HepG2 (cell line): ENCODE measurements at regions not wholly inside any gene's neighbourhood (a gene's known extent, or its start where the extent isn't known, plus 50 kb on each side); places are given as distances from the start of the nearest gene placed in this dataset.
"Not testable (repeated sequence)": the region's sequence is repeated elsewhere in the genome, so short reads cannot be mapped to it uniquely, and the experiment has no call there.

Experiments used
- ATAC-seq: fragments of 200-7000 bp; cut with Tn5 transposase; 3 replicates; pipeline ENCODE4 v1.9.1; 2020; ENCODE audit warnings: mild to moderate bottlenecking, moderate library complexity
- BruUV-seq: library from RNA; stranded (reverse); fragments of 400-500 nt; replicated peaks from 2 replicates; lab custom pipeline; 2021; lab: Mats Ljungman, UMichigan
- CTCF ChIA-PET: fragments of 300-600 bp; formaldehyde crosslinking; extraction: SDS; loops from one replicate; lab custom pipeline; 2021; ENCODE audit warnings: low total read pairs, inconsistent platforms, low intra/inter-chr PET ratio; lab: Yijun Ruan, JAX
- POLR2A ChIA-PET: fragments of 350-600 bp; sonication (Branson Sonifier 250); formaldehyde crosslinking; loops from one replicate; lab custom pipeline; 2020; ENCODE audit warnings: antibody characterized with exemption, inconsistent platforms; lab: Yijun Ruan, JAX
- DNase-seq: peaks from one replicate; pipeline ENCODE4 v3.0.0-alpha.2; 2015; ENCODE audit warnings: low spot score
- FAIRE-seq: peaks from 3 replicates; lab custom pipeline; 2011; peaks lifted over from hg19 to GRCh38; lab: Jason Lieb, UNC
- H2AFZ ChIP-seq: one replicate; pipeline ENCODE4 v1.6.1; 2011; ENCODE audit warnings: low read length, inconsistent platforms
- H3K27ac ChIP-seq: fragments of 300-600 bp; 3 replicates; pipeline ENCODE4 v1.8.0; 2011; ENCODE audit warnings: mixed run types, mild to moderate bottlenecking, mixed read lengths, low read length, inconsistent platforms; ENCODE audit not compliant: insufficient read depth; ENCODE audit errors: extremely low read length
- H3K27me3 ChIP-seq, 2 experiments: fragments of 200-600 bp in 1 of 2; 2 replicates in 1 of 2; 3 replicates in 1 of 2; pipeline versions ENCODE4 v1.6.0 to v1.8.0; 2011; ENCODE audit warnings: low read length in 2 of 2, mild to moderate bottlenecking in 2 of 2, moderate library complexity in 2 of 2, inconsistent platforms in 1 of 2; ENCODE audit not compliant: insufficient read depth in 2 of 2, control insufficient read depth in 1 of 2
- H3K36me3 ChIP-seq, 2 experiments: fragments of 200-600 bp in 1 of 2; replicated peaks in 1 of 2; 2 replicates in 1 of 2; 3 replicates in 1 of 2; pipeline versions ENCODE4 v1.5.1 to v1.8.0; 2011; ENCODE audit warnings: low read length in 2 of 2, inconsistent platforms in 1 of 2; ENCODE audit not compliant: insufficient read depth in 2 of 2, control insufficient read depth in 1 of 2
- H3K4me1 ChIP-seq: 2 replicates; pipeline ENCODE4 v1.5.1; 2012; ENCODE audit warnings: low read length, inconsistent platforms; ENCODE audit not compliant: insufficient read depth
- H3K4me2 ChIP-seq: 2 replicates; pipeline ENCODE4 v1.6.0; 2011; ENCODE audit warnings: low read depth, low read length, inconsistent platforms
- H3K4me3 ChIP-seq, 3 experiments: fragments of 200-600 bp in 1 of 3; sonication (generic), shearing (Covaris generic) in 1 of 3; replicated peaks in 1 of 3; 2 replicates each; pipeline ENCODE4 v1.5.1; 2011 to 2016; ENCODE audit warnings: low read length in 3 of 3, inconsistent platforms in 2 of 3, low read depth in 2 of 3, mild to moderate bottlenecking in 2 of 3, control low read depth in 1 of 3, mixed read lengths in 1 of 3; ENCODE audit not compliant: insufficient read depth in 1 of 3
- H3K79me2 ChIP-seq: one replicate; pipeline ENCODE4 v1.6.1; 2011; ENCODE audit warnings: low read length, inconsistent platforms; ENCODE audit not compliant: insufficient read depth
- H3K9ac ChIP-seq: 2 replicates; pipeline ENCODE4 v1.6.0; 2011; ENCODE audit warnings: mild to moderate bottlenecking, low read depth, low read length, inconsistent platforms; ENCODE audit not compliant: insufficient read depth
- H3K9me3 ChIP-seq: 2 replicates; pipeline ENCODE4 v1.5.1; 2012; ENCODE audit warnings: mild to moderate bottlenecking, low read length
- H4K20me1 ChIP-seq: 2 replicates; pipeline ENCODE4 v1.6.0; 2011; ENCODE audit warnings: inconsistent platforms, mild to moderate bottlenecking, low read length, moderate library complexity; ENCODE audit not compliant: insufficient read depth
- CBX5 ChIP-seq: sonication (generic); formaldehyde crosslinking; IDR thresholded peaks from 2 replicates; pipeline ENCODE4 v1.4.0; 2020; ENCODE audit warnings: missing genetic modification reagents, borderline replicate concordance
- MED13 ChIP-seq: sonication (generic); formaldehyde crosslinking; IDR thresholded peaks from 2 replicates; pipeline ENCODE4 v1.5.0; 2020; ENCODE audit warnings: missing genetic modification reagents
- WGBS: methylation state at CpG from one replicate; pipeline ENCODE4 v1.1.6; 2017; ENCODE audit warnings: low lambda C conversion rate; 5-methylcytosine and 5-hydroxymethylcytosine counted together
- in situ Hi-C: cut with HindIII; loops from 2 replicates; pipeline ENCODE4 v1.10.0; 2017; ENCODE audit warnings: low pct_unique_long_range_greater_than_20kb; ENCODE audit not compliant: extremely low pct_ligation_motif_present
- intact Hi-C: fragments of 100-400 bp; cut with micrococcal nuclease; formaldehyde crosslinking; loops from one replicate; pipeline ENCODE4 v1.10.0; 2022; ENCODE audit not compliant: unreplicated experiment

DNA sequence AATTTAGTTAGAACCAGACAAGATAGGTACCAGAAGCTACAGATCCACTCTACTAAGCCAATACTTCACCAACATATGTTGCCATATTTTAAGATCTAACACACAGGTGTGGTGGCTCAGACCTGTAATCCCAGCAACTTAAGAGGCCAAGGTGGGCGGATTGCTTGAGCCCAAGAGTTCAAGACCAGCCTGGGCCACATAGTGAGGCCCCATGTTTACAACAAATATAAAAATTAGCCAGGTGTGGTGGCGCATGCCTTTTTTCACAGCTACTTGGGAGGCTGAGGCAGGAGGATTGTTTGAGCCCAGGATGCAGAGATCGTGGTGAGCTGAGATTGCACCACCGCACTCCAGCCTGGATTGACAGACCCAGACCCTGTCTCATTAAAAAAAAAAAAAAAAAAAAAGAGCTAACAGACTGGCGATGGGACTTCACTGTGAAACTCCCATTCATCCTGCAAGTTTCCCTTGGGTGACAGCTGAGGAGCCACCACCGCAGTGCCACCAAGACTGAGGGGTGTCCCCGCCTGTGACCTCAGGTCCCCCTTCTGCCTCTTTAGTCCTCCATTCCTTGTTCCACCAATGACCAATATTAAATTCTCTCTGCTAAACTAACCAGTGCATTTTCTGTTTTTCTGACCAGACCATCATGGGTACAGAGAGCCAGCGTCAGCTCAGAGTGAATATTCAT lies 163.3 kb downstream of the OR4M2 start:
- H3K27ac ChIP-seq = no peak overlapping the region
- BruUV-seq = no TSS peak
- H3K36me3 ChIP-seq = no peaks in the 10 kb centered on the region
- in situ Hi-C loops (no loop called here), intact Hi-C loops (no loop called here)
- H3K79me2 ChIP-seq = no peaks in the 10 kb centered on the region
- H2AFZ ChIP-seq = no peak overlapping the region
- H3K9me3 ChIP-seq = no peaks in the 10 kb centered on the region
- H4K20me1 ChIP-seq = no peaks in the 10 kb centered on the region
- no peak for FAIRE-seq
- no peak overlapping the region for H3K4me2 ChIP-seq
- ChIA-PET CTCF (no interaction called here), POLR2A (no interaction called here)
- no peak for ATAC-seq
- no peaks in the 10 kb centered on the region for H3K4me1 ChIP-seq
- no peaks in the 10 kb centered on the region for H3K27me3 ChIP-seq
- no peak overlapping the region for H3K4me3 ChIP-seq
- WGBS = 55% methylated on average over 8 of the region's 8 CpGs
- no peak overlapping the region for H3K9ac ChIP-seq
- TF ChIP-seq CBX5 (CRISPR knock-in tag) (no peak), MED13 (no peak)
- TF ChIP-seq, all 625 proteins: peak for 0
- DNase-seq = no peak

- H3K79me2 ChIP-seq, in situ Hi-C loops, CTCF ChIA-PET, H3K9ac ChIP-seq, H4K20me1 ChIP-seq, H3K4me2 ChIP-seq, FAIRE-seq, POLR2A ChIA-PET, H3K4me1 ChIP-seq, H2AFZ ChIP-seq, H3K4me3 ChIP-seq, DNase-seq, H3K27me3 ChIP-seq, H3K9me3 ChIP-seq, H3K27ac ChIP-seq, intact Hi-C loops, BruUV-seq, ATAC-seq, H3K36me3 ChIP-seq: not testable (repeated sequence)
- WGBS = 47% methylated on average over 3 of the region's 7 CpGs
Observed at GRCh38 chr15:22249511-22249910, 169.2 kb downstream of the OR4M2 start.

DNA sequence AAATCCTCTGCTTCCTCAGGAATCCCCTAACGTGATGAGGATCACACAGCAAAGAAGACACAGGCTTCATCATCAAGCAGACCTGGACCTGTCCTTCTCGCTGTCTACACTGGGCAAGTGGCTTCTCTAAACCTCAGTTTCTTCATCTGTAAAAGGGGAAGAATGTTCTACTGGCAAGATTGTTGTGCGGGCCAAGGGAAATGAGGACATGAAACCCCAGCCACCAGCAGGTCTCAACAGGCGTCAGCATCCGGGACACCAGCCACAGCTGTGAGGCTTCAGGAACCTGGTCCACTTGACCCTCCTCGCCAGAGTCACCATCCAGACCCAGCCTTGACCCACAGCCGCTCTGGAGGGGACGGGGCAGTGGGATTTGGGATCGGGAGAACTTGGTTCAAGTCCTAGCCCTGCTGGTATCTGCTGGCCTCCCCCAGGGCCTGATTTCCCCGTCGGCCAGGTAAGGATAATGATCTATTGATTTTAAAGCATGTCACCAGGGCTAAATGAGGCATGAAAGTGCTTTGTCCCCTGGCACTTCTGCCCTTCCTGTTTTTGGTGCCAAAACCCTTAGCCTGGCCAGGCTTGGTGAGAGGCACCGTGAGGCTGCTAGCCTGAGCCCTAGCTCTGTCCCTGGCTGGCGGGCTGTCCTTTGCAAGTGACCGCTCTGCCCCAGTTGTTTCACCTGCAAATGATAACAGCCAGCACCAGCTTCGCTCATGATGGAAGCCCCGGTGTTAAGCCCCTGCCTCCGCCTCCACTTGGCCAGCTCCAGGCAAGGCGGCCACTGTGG lies 170.4 kb downstream of the OR4M2 start:
- H2AFZ ChIP-seq, BruUV-seq, H3K9me3 ChIP-seq, H3K4me2 ChIP-seq, FAIRE-seq, intact Hi-C loops, H3K9ac ChIP-seq, H3K36me3 ChIP-seq, H4K20me1 ChIP-seq, DNase-seq, H3K27ac ChIP-seq, CTCF ChIA-PET, H3K27me3 ChIP-seq, POLR2A ChIA-PET, H3K79me2 ChIP-seq, H3K4me1 ChIP-seq, H3K4me3 ChIP-seq, ATAC-seq, in situ Hi-C loops: not testable (repeated sequence)
- 15% methylated on average over 4 of the region's 18 CpGs for WGBS
